Sigmoid colon (tissue), 6 donors: ENCODE measurements at regions not wholly inside any gene's neighbourhood (a gene's known extent, or its start where the extent isn't known, plus 50 kb on each side); places are given as distances from the start of the nearest gene placed in this dataset.

ENCODE experiments used
- DNase-seq: peaks from one replicate; pipeline ENCODE4 v3.0.0-alpha.2; 2019
- H3K27ac ChIP-seq, 4 donors: fragments of 200-600 bp; sonication (generic); one replicate each; pipeline ENCODE4 v1.5.1; 2016 to 2019; ENCODE audit warnings: mild to moderate bottlenecking in 1 of 4
- H3K27me3 ChIP-seq, 3 donors: fragments of 200-600 bp; sonication (generic); one replicate each; pipeline ENCODE4 v1.5.1; 2019; ENCODE audit warnings: mild to moderate bottlenecking in 1 of 3
- H3K36me3 ChIP-seq, 4 donors: fragments of 200-600 bp; sonication (generic); one replicate each; pipeline ENCODE4 v1.5.1; 2016 to 2019
- H3K4me1 ChIP-seq, 4 donors: fragments of 200-600 bp; sonication (generic); one replicate each; pipeline ENCODE4 v1.5.1; 2017 to 2019
- H3K4me3 ChIP-seq, 4 donors: fragments of 200-600 bp; sonication (generic); one replicate each; pipeline ENCODE4 v1.5.1; 2017 to 2019; ENCODE audit warnings: mild to moderate bottlenecking in 2 of 4, moderate library complexity in 1 of 4
- H3K9me3 ChIP-seq, 4 donors: fragments of 200-600 bp in 3 of 4; sonication (generic) in 3 of 4; one replicate each; pipeline versions ENCODE4 v1.5.1 to v1.6.1; 2013 to 2019
- EP300 ChIP-seq, 4 donors: sonication (generic); formaldehyde crosslinking; IDR thresholded peaks; one replicate each; pipeline ENCODE4 v1.6.1; 2017; ENCODE audit warnings: antibody characterized with exemption in 4 of 4
- POLR2A ChIP-seq, 2 donors: fragments of 450-650 bp; IDR thresholded peaks; one replicate each; pipeline ENCODE4 v1.6.1; 2016; ENCODE audit warnings: antibody characterized with exemption in 2 of 2, mild to moderate bottlenecking in 2 of 2, moderate library complexity in 2 of 2
- POLR2AphosphoS5 ChIP-seq, 4 donors: sonication (generic); formaldehyde crosslinking; IDR thresholded peaks; one replicate each; pipeline ENCODE4 v1.6.1; 2017; ENCODE audit warnings: antibody characterized with exemption in 4 of 4
- WGBS, 2 donors: extraction: QIAGEN DNeasy Blood & Tissue Kit; methylation state at CpG; one replicate each; pipeline ENCODE4 v1.1.7; 2013; 5-methylcytosine and 5-hydroxymethylcytosine counted together
- intact Hi-C: fragments of 100-400 bp; cut with DNase I; formaldehyde crosslinking; loops from one replicate; pipeline ENCODE4 v1.15.1; 2023
- TF ChIP-seq, protein P1 (sequence below), 4 experiments: fragments of 450-650 bp in 3 of 4; fragments of 200-600 bp in 1 of 4; IDR thresholded peaks; one replicate each; pipeline ENCODE4 v1.5.1; 2016 to 2019; ENCODE audit warnings: antibody characterized with exemption in 4 of 4, mild to moderate bottlenecking in 3 of 4, moderate library complexity in 2 of 4
- donor health status: healthy with polysubstance abuse.
- donor health status: healthy.

DNA sequence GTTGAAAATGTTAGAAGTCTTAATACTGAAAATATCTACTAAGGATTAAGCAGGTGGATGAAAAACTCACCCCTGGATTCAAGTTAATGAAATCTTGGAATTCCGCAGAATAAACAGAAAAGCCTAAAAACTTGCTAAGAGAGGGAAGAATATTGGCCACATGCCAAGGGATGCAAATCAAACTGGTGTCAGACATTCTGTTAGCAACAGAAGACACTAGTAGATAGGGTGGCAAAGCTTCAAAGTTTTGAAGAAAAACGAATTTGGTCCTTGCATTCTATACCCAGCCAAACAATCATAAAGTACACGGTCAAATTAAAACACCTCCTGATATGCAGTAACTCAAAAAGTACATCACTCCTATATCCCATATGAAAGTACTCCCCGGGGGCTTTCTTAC, 77.1 kb upstream of the ADTRP start:
- H3K4me1 ChIP-seq = peaks cover 0 to 15% (median 12%) of the 10 kb centered on the region in 4 donors
- H3K27ac ChIP-seq = no peak overlapping the region
- H3K9me3 ChIP-seq = no peaks in the 10 kb centered on the region
- H3K4me3 ChIP-seq = no peak overlapping the region
- no peak for DNase-seq
- intact Hi-C loops = no loop called here
- H3K36me3 ChIP-seq = no peaks in the 10 kb centered on the region
- H3K27me3 ChIP-seq = no peaks in the 10 kb centered on the region
- WGBS, 2 donors = 84 to 91% methylated on average over 4 of the region's 4 CpGs
- TF ChIP-seq POLR2A (IDR thresholded peaks at IDR 0.05) = no peak
- TF ChIP-seq, protein P1, sequence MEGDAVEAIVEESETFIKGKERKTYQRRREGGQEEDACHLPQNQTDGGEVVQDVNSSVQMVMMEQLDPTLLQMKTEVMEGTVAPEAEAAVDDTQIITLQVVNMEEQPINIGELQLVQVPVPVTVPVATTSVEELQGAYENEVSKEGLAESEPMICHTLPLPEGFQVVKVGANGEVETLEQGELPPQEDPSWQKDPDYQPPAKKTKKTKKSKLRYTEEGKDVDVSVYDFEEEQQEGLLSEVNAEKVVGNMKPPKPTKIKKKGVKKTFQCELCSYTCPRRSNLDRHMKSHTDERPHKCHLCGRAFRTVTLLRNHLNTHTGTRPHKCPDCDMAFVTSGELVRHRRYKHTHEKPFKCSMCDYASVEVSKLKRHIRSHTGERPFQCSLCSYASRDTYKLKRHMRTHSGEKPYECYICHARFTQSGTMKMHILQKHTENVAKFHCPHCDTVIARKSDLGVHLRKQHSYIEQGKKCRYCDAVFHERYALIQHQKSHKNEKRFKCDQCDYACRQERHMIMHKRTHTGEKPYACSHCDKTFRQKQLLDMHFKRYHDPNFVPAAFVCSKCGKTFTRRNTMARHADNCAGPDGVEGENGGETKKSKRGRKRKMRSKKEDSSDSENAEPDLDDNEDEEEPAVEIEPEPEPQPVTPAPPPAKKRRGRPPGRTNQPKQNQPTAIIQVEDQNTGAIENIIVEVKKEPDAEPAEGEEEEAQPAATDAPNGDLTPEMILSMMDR (IDR thresholded peaks at IDR 0.05) = no peak
- no peak for TF ChIP-seq POLR2AphosphoS5 (IDR thresholded peaks at IDR 0.05)
- no peak for TF ChIP-seq EP300 (IDR thresholded peaks at IDR 0.05)

DNA sequence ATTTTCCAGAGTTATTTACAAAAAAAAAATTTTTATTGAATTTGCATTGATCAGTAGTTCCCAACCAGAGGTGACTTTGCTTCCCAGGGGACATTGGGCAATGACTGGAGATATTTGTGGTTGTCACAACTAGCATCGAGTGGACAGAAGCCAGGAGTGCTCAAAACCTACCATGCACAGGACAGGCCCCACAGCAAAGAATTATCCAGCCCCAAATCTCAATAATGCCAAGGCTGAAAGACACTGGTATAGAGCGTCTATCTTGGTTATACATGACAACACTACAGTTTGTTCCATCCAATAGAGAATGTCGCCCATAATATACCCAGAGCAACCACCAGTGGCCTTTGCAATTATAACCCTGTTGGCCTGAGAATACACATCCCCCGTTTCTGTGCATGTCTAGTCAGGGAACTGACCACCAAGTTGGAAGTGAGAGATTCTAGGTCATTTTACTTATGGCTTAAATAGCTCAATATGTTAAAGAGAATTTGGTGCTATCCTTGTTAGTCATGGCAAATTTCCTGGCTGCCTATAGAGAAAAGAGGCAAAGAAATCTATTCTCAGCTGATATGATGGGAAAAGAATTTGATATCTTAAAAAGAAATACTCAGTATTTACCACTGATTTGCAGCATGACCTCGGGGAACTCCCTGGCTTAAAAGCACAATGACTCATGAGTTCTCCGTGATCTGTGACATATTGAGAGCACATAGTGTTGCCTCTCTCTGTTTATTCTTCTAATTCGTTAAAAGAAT, 76.0 kb upstream of the ADTRP start:
- Histone ChIP-seq H3K36me3 (no peaks in the 10 kb centered on the region), H3K9me3 (no peaks in the 10 kb centered on the region), H3K4me1 (peaks cover 0 to 15% (median 12%) of the 10 kb centered on the region in 4 donors), H3K27ac (no peak overlapping the region), H3K4me3 (no peak overlapping the region), H3K27me3 (no peaks in the 10 kb centered on the region)
- TF ChIP-seq POLR2A (IDR thresholded peaks at IDR 0.05) = no peak
- no peak for TF ChIP-seq EP300 (IDR thresholded peaks at IDR 0.05)
- TF ChIP-seq, protein P1 (IDR thresholded peaks at IDR 0.05) = no peak
- TF ChIP-seq POLR2AphosphoS5 (IDR thresholded peaks at IDR 0.05) = no peak
- DNase-seq = no peak
- intact Hi-C loops = no loop called here
- whole genome bisulfite sequencing, 2 donors = 65 to 73% methylated on average over 7 of the region's 7 CpGs

DNA sequence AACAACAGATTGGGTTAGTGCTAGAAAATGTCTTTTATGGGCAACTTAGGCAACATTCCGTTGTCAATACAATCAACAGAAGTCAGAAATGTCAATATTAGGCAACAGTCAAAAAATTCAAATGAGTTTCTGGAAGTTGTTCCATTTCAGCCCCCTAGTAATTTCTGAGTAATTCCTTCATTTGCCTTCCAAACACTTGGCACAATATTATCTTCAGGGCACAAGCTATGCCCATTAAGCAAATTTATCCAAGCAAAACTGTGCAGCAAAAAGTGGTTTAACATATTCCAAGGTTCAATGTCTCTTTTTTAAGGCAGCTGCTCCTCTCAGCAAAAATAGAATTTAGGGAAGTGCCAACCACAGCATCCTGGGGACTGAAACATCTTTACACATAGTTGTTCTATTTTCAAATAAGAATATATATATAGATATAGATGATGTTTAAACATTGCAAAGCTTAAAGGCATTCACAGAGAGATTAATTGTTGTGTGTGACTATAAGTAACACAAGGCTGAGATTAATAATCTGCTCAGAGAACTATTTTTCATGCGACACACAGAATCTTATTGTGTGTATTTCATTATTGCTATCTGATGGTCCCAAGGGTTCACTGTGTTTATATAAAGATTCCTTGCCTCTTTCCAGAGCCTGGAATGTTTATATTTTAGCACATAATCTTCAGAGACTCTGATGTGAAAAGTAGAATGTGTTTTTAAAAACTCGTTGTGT, 75.2 kb upstream of the ADTRP start:
- DNase-seq = no peak
- Histone ChIP-seq H3K27me3 (no peaks in the 10 kb centered on the region), H3K9me3 (no peaks in the 10 kb centered on the region), H3K27ac (no peak overlapping the region), H3K36me3 (no peaks in the 10 kb centered on the region), H3K4me1 (peaks cover 0 to 15% (median 12%) of the 10 kb centered on the region in 4 donors), H3K4me3 (no peak overlapping the region)
- TF ChIP-seq, protein P1 (IDR thresholded peaks at IDR 0.05) = no peak
- TF ChIP-seq EP300 (IDR thresholded peaks at IDR 0.05) = no peak
- WGBS, 2 donors = 65 to 72% methylated on average over 3 of the region's 3 CpGs
- intact Hi-C loops = no loop called here

DNA sequence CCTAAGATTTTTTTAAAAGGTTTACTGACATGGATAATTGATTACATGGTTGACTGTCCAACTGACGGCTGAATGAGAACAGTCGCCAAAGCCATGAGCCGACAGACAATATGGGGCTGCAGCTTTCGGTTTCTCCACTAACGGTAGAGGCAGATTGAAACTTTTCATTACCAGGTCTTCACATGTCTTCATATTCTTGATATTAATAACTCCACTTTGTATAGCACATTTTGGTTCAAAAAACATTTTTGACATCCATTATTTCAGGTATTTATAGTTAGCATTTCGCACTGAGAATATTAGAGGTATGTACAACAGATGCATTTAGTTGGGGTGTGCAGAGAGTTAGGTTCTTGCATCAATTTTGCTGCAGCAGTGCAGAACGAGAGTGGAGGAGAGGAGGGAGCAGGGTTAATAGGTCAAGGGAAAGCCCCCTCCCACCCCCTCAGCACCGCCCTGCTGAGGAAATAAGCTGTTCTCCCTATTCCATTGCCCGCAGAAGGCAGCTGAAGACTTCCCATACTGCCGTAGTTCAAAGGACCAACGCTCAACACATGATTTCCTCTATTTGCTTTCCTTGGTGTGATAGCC, 73.6 kb upstream of the ADTRP start:
- no peaks in the 10 kb centered on the region for H3K36me3 ChIP-seq
- no peaks in the 10 kb centered on the region for H3K27me3 ChIP-seq
- H3K9me3 ChIP-seq = no peaks in the 10 kb centered on the region
- no peak overlapping the region for H3K27ac ChIP-seq
- DNase-seq = no peak
- WGBS, 2 donors = 76 to 81% methylated on average over 11 of the region's 11 CpGs
- intact Hi-C loops = no loop called here
- H3K4me3 ChIP-seq = no peak overlapping the region
- TF ChIP-seq, protein P1 (IDR thresholded peaks at IDR 0.05) = no peak
- H3K4me1 ChIP-seq = peaks cover 0 to 15% (median 12%) of the 10 kb centered on the region in 4 donors
